ENCODE measurements at regions not wholly inside any gene's neighbourhood (a gene's known extent, or its start where the extent isn't known, plus 50 kb on each side); places are given as distances from the start of the nearest gene placed in this dataset.

DNA sequence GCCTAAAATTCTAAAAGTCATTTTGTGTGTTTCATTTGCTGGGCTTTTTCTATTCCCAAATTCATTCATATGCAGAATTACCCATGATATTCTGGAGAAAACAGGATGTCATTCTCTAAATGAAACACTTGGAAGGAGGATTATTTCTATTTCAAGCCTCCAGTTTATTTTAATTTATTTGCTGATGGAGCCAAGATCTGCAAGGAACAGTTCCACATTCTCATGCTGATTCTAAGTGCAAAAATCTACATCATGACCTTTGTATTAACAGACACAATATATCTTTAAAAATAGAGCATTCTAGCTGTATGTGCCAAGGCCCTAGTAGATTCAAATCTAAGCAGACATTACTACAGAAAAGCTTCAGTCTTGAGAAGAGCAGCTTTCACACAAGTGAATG lies 51.3 kb upstream of the KCND2 start:
- DNase-seq (ENCODE audit: insufficient read length, low spot score) (no peak), FAIRE-seq (no peak)
- TF ChIP-seq POLR2A (IDR thresholded peaks at IDR 0.05; ENCODE audit: low read depth, low read length) = no peak

Measured in H54 (cell line).